ENCODE measurements at regions not wholly inside any gene's neighbourhood (a gene's known extent, or its start where the extent isn't known, plus 50 kb on each side); places are given as distances from the start of the nearest gene placed in this dataset.
A peak's percentile ranks its signal among the peaks of the same experiment; 100 is the strongest.

GRCh38 chr12:14260011-14260993, 105.2 kb upstream of the ATF7IP start (continued):
- TF ChIP-seq, protein P1, sequence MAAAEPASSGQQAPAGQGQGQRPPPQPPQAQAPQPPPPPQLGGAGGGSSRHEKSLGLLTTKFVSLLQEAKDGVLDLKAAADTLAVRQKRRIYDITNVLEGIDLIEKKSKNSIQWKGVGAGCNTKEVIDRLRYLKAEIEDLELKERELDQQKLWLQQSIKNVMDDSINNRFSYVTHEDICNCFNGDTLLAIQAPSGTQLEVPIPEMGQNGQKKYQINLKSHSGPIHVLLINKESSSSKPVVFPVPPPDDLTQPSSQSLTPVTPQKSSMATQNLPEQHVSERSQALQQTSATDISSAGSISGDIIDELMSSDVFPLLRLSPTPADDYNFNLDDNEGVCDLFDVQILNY (CRISPR knock-in tag; IDR thresholded peaks at IDR 0.05) = no peak
- no peak for TF ChIP-seq RELA (CRISPR knock-in tag; IDR thresholded peaks at IDR 0.05; ENCODE audit: borderline replicate concordance)
- TF ChIP-seq ZNF219 (CRISPR knock-in tag; IDR thresholded peaks at IDR 0.05; ENCODE audit: borderline replicate concordance) = no peak
- no peak for TF ChIP-seq OVOL2 (CRISPR knock-in tag; IDR thresholded peaks at IDR 0.05; ENCODE audit: borderline replicate concordance)
- TF ChIP-seq KAT7 (CRISPR knock-in tag; IDR thresholded peaks at IDR 0.05; ENCODE audit: borderline replicate concordance) = peak; percentile 90
- TF ChIP-seq MYBL2 (CRISPR knock-in tag; IDR thresholded peaks at IDR 0.05) = peak; percentile 92
- TF ChIP-seq, protein P2, sequence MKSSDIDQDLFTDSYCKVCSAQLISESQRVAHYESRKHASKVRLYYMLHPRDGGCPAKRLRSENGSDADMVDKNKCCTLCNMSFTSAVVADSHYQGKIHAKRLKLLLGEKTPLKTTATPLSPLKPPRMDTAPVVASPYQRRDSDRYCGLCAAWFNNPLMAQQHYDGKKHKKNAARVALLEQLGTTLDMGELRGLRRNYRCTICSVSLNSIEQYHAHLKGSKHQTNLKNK (CRISPR knock-in tag; IDR thresholded peaks at IDR 0.05) = no peak
- TF ChIP-seq, protein P3, sequence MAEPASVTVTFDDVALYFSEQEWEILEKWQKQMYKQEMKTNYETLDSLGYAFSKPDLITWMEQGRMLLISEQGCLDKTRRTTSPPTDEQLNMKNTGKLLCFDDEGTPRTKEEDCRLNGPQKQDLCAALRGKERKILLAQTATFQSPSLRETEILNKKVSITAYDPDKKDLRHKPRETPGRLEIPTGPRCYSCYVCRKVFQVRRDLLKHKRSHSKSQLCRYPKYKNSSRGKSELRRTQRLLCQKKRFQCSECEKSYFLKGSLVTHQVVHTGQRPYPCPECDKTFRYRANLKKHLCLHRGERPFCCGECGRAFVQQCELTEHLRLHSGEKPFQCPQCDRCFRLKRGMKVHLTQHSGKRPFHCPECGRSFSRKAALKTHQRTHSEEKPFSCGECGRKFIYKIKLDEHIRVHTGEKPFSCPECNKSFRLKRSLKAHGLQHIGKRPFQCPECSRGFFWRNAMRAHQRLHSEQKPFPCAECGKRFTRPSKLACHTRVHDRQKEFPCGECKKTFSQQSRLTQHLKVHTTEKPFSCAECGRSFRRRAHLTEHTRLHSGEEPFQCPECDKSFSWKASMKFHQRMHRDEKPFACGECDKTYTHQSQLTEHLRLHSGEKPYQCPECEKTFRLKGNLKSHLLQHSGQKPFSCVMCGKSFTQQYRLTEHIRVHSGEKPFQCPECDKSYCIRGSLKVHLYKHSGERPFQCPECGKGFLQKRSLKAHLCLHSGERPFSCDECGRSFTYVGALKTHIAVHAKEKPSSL (CRISPR knock-in tag; conservative IDR thresholded peaks at IDR 0.05) = no peak
- TF ChIP-seq FOXK1 (CRISPR knock-in tag; IDR thresholded peaks at IDR 0.05) = peak; percentile 85
- TF ChIP-seq IRF2 (CRISPR knock-in tag; IDR thresholded peaks at IDR 0.05; ENCODE audit: borderline replicate concordance, low read depth) = no peak
- TF ChIP-seq NFYB (CRISPR knock-in tag; conservative IDR thresholded peaks at IDR 0.05; ENCODE audit: low read depth) = no peak
- TF ChIP-seq GTF2I (CRISPR knock-in tag; conservative IDR thresholded peaks at IDR 0.05) = no peak
- TF ChIP-seq, protein P4, sequence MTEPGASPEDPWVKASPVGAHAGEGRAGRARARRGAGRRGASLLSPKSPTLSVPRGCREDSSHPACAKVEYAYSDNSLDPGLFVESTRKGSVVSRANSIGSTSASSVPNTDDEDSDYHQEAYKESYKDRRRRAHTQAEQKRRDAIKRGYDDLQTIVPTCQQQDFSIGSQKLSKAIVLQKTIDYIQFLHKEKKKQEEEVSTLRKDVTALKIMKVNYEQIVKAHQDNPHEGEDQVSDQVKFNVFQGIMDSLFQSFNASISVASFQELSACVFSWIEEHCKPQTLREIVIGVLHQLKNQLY (CRISPR knock-in tag; IDR thresholded peaks at IDR 0.05) = no peak
- peak; percentile 78; the same call in 1 of the 2 replicates for TF ChIP-seq ZBTB43 (CRISPR knock-in tag; IDR thresholded peaks at IDR 0.05)
- no peak for TF ChIP-seq CREB1 (CRISPR knock-in tag; IDR thresholded peaks at IDR 0.05)
- TF ChIP-seq, protein P5, sequence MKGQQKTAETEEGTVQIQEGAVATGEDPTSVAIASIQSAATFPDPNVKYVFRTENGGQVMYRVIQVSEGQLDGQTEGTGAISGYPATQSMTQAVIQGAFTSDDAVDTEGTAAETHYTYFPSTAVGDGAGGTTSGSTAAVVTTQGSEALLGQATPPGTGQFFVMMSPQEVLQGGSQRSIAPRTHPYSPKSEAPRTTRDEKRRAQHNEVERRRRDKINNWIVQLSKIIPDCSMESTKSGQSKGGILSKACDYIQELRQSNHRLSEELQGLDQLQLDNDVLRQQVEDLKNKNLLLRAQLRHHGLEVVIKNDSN (CRISPR knock-in tag; IDR thresholded peaks at IDR 0.05) = peak; percentile 73; the same call in 1 of the 2 replicates
- no peak for TF ChIP-seq JAZF1 (CRISPR knock-in tag; IDR thresholded peaks at IDR 0.05)
- TF ChIP-seq CBFB (CRISPR knock-in tag; IDR thresholded peaks at IDR 0.05; ENCODE audit: low read depth) = peak; percentile 48; the same call in 1 of the 2 replicates
- TF ChIP-seq ZNF416 (CRISPR knock-in tag; IDR thresholded peaks at IDR 0.05) = peak; percentile 22; the same call in 1 of the 2 replicates
- TF ChIP-seq ATF1 (CRISPR knock-in tag; IDR thresholded peaks at IDR 0.05) = no peak
